Pancreas (tissue), 10 donors: ENCODE measurements at regions not wholly inside any gene's neighbourhood (a gene's known extent, or its start where the extent isn't known, plus 50 kb on each side); places are given as distances from the start of the nearest gene placed in this dataset.

Experiments used
- ATAC-seq, 4 donors: fragments of 200-7000 bp; cut with Tn5 transposase; one replicate each; pipeline versions ENCODE4 v1.8.0 to v1.9.1; 2020; ENCODE audit warnings: mild to moderate bottlenecking in 4 of 4, moderate library complexity in 4 of 4
- DNase-seq, 6 donors: peaks; one replicate each; pipeline ENCODE4 v3.0.0-alpha.2; 2020
- FAIRE-seq: peaks from 2 replicates; lab custom pipeline; 2012; peaks lifted over from hg19 to GRCh38; lab: Jason Lieb, UNC
- H3K27ac ChIP-seq, 4 donors: fragments of 200-600 bp; sonication (generic); 1 replicate in 3 of 4; 2 replicates in 1 of 4; pipeline versions ENCODE4 v1.5.0 to v1.8.0; 2020
- H3K27me3 ChIP-seq, 4 donors: fragments of 200-600 bp; one replicate each; pipeline ENCODE4 v1.8.0; 2021
- H3K36me3 ChIP-seq, 3 donors: fragments of 200-600 bp; sonication (generic) in 1 of 3; one replicate each; pipeline versions ENCODE4 v1.5.0 to v1.8.0; 2020 to 2021
- H3K4me1 ChIP-seq, 3 donors: fragments of 200-600 bp; one replicate each; pipeline ENCODE4 v1.8.0; 2021
- H3K4me3 ChIP-seq, 4 donors: fragments of 200-600 bp; sonication (generic) in 2 of 4; one replicate each; pipeline versions ENCODE4 v1.5.0 to v1.8.0; 2020 to 2021
- H3K9me3 ChIP-seq, 4 donors: fragments of 200-600 bp; one replicate each; pipeline ENCODE4 v1.8.0; 2021
- CTCF ChIP-seq, 4 donors: fragments of 200-600 bp; sonication (generic) in 3 of 4; IDR thresholded peaks; one replicate each; pipeline versions ENCODE4 v1.5.0 to v1.8.0; 2021; ENCODE audit warnings: antibody characterized with exemption in 4 of 4
- WGBS, 2 donors: extraction: QIAGEN DNeasy Blood & Tissue Kit; methylation state at CpG; one replicate each; pipeline ENCODE4 v1.1.7; 2013; 5-methylcytosine and 5-hydroxymethylcytosine counted together
- intact Hi-C, 3 donors: fragments of 100-400 bp; cut with DNase I; formaldehyde crosslinking; loops; one replicate each; pipeline versions ENCODE4 v1.11.1 to v1.14.2; 2022
- donor health status: healthy with polysubstance abuse.
- donor health status: DM: no; HTN: no; CAD: no; lungs with moderate emphysema.
- donor health status: DM: no; HTN: no; CAD: no.
- donor health status: control.
- donor health status: control.
- donor health status: Bipolar disorder and iron deficiency.
- donor health status: DM: yes; HTN: yes; CAD: no.
- donor health status: DM: no; HTN: no; CAD: no.
- donor health status: DM: no; HTN: no; CAD: no.
- donor health status: DM: yes; HTN: yes; CAD: no.

GRCh38 chr13:55990631-55991030 is 1150.1 kb upstream of the PRR20A start:
- WGBS, 2 donors, result 91 to 92% methylated on average over 3 of the region's 3 CpGs
- intact Hi-C loops, result no loop called here

GRCh38 chr13:55991666-55992065 is 1149.1 kb upstream of the PRR20A start:
- no peaks in the 10 kb centered on the region for H3K27me3 ChIP-seq
- FAIRE-seq (no peak), ATAC-seq (no peak), DNase-seq (no peak)
- 68 to 81% methylated on average over 2 of the region's 2 CpGs for WGBS, 2 donors
- no peak for TF ChIP-seq CTCF (IDR thresholded peaks at IDR 0.05)
- no peaks in the 10 kb centered on the region for H3K9me3 ChIP-seq
- peaks cover 0 to 9% (median 0%) of the 10 kb centered on the region in 3 donors for H3K4me1 ChIP-seq
- H3K4me3 ChIP-seq, result no peak overlapping the region
- intact Hi-C loops, result no loop called here
- H3K27ac ChIP-seq, result no peak overlapping the region
- no peaks in the 10 kb centered on the region for H3K36me3 ChIP-seq

More at GRCh38 chr13:55990631-55991030, 1150.1 kb upstream of the PRR20A start:
- no peak for TF ChIP-seq CTCF (IDR thresholded peaks at IDR 0.05)
- FAIRE-seq (no peak), DNase-seq (no peak), ATAC-seq (no peak)
- Histone ChIP-seq H3K4me3 (no peak overlapping the region), H3K27ac (no peak overlapping the region), H3K27me3 (no peaks in the 10 kb centered on the region), H3K4me1 (peaks cover 0 to 9% (median 0%) of the 10 kb centered on the region in 3 donors), H3K9me3 (no peaks in the 10 kb centered on the region), H3K36me3 (no peaks in the 10 kb centered on the region)

GRCh38 chr13:55992145-55992544 is 1148.6 kb upstream of the PRR20A start:
- Histone ChIP-seq H3K27me3 (no peaks in the 10 kb centered on the region), H3K36me3 (no peaks in the 10 kb centered on the region), H3K4me3 (no peak overlapping the region), H3K9me3 (no peaks in the 10 kb centered on the region), H3K27ac (no peak overlapping the region), H3K4me1 (peaks cover 0 to 9% (median 0%) of the 10 kb centered on the region in 3 donors)
- ATAC-seq, result no peak
- TF ChIP-seq CTCF (IDR thresholded peaks at IDR 0.05), result no peak
- intact Hi-C loops, result no loop called here
- 3 to 5% methylated on average over 1 of the region's 1 CpG for WGBS, 2 donors
- DNase-seq, result no peak
- FAIRE-seq, result no peak

GRCh38 chr13:55999709-56000108 is 1141.0 kb upstream of the PRR20A start:
- H3K9me3 ChIP-seq, result no peaks in the 10 kb centered on the region
- ATAC-seq, result no peak
- H3K36me3 ChIP-seq, result no peaks in the 10 kb centered on the region
- H3K4me3 ChIP-seq, result no peak overlapping the region
- no peak for FAIRE-seq
- no peaks in the 10 kb centered on the region for H3K4me1 ChIP-seq
- no peaks in the 10 kb centered on the region for H3K27me3 ChIP-seq
- 41 to 79% methylated on average over 2 of the region's 2 CpGs for WGBS, 2 donors
- intact Hi-C loops, result no loop called here
- no peak overlapping the region for H3K27ac ChIP-seq
- no peak for TF ChIP-seq CTCF (IDR thresholded peaks at IDR 0.05)
- no peak for DNase-seq

GRCh38 chr13:56009418-56009817 is 1131.3 kb upstream of the PRR20A start:
- FAIRE-seq, result no peak
- WGBS, 2 donors, result 74 to 93% methylated on average over 2 of the region's 2 CpGs

More at GRCh38 chr13:56009418-56009817, 1131.3 kb upstream of the PRR20A start:
- H3K27ac ChIP-seq, result no peak overlapping the region
- H3K27me3 ChIP-seq, result no peaks in the 10 kb centered on the region
- H3K4me1 ChIP-seq, result no peaks in the 10 kb centered on the region
- no peaks in the 10 kb centered on the region for H3K36me3 ChIP-seq
- intact Hi-C loops, result no loop called here
- no peaks in the 10 kb centered on the region for H3K9me3 ChIP-seq
- DNase-seq, result no peak
- no peak for ATAC-seq
- H3K4me3 ChIP-seq, result no peak overlapping the region
- TF ChIP-seq CTCF (IDR thresholded peaks at IDR 0.05), result no peak
